AG09319 (cell line): ENCODE measurements at regions not wholly inside any gene's neighbourhood (a gene's known extent, or its start where the extent isn't known, plus 50 kb on each side); places are given as distances from the start of the nearest gene placed in this dataset.
A peak's percentile ranks its signal among the peaks of the same experiment; 100 is the strongest.

Source experiments
- DNase-seq: peaks from one replicate; pipeline ENCODE4 v3.0.0-alpha.2; 2010; ENCODE audit warnings: low read depth; ENCODE audit errors: extremely low read depth
- CTCF ChIP-seq: IDR thresholded peaks from 2 replicates; pipeline ENCODE4 v1.5.1; 2011; ENCODE audit warnings: low read depth, mild to moderate bottlenecking, inconsistent platforms, low read length, moderate library complexity

GRCh38 chr6:113539202-113539601, 317.9 kb upstream of the MARCKS start:
- no peak for DNase-seq
- TF ChIP-seq CTCF: no peak

DNA sequence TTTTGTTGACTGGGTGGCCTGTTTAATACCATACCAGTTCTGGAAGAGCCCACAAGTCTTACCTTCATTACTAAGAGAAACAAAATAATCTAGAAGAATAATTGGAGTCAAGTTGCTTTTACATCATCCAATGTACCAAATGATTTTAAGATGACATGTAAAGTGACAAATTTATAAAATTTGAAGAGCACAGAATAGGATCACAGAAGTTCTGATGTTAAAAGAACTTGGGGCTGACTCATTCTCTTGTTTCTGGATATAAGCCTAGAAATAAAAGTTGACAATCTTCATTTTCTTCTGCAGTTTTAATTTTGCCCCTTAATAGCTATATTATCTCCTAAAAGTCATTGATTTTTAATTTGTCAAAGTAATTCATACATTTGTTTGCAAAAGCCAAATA, 317.5 kb upstream of the MARCKS start:
- TF ChIP-seq CTCF: no peak
- DNase-seq: no peak

DNA sequence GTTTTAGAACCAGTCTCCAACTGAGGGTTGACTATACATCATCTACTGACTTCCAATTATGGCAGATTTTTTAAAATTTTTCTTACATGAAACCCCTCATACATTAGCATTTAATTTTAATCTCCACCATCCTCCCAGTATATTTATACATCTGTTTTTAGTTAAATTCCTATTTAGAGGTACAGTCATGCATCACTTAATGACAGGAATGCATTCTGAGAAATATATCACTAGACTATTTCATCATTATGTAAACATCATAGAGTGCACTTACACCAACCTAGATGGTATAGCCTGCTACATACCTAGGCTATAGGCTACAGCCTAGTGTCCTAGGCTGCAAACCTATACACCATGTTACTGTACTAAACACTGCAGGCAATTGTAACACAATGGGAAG, 316.7 kb upstream of the MARCKS start:
- TF ChIP-seq CTCF: no peak
- DNase-seq: no peak

DNA sequence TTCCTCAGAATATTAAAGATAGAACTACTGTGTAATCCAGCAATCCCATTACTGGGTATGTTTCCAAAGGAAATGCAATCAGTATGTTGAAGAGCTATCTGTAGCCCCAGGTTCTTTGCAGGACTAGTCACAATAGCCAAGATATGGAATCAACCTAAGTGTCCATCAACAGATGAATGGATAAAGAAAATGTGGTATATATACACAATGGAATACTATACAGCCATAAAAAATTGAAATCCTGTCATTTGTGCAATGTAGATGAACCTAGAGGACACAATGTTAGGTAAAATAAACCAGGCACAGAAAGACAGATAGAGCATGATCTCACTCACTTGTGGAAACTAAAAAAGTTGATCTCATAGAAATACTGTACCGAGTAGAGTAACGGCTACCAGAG, 306.0 kb upstream of the MARCKS start:
- TF ChIP-seq CTCF: no peak
- DNase-seq: no peak

DNA sequence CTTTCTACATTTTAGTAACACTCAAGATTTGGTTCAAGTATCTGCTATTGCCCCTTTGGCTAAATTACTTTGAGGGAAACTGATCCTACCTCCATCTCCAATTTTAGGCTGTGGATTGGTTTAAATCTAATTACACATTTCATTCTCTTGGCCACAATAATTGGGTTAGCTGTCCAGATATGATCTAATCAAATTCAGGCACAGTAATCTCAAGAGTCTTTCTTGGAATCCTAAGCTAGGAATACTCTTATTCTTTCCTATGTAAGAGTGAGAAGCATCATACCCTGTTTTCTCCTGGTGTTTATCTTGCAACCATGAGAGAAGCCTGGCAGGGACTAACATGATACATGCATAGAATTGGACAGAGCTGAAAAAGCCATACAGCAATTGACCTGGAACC, 300.4 kb upstream of the MARCKS start:
- no peak for DNase-seq
- no peak for TF ChIP-seq CTCF

DNA sequence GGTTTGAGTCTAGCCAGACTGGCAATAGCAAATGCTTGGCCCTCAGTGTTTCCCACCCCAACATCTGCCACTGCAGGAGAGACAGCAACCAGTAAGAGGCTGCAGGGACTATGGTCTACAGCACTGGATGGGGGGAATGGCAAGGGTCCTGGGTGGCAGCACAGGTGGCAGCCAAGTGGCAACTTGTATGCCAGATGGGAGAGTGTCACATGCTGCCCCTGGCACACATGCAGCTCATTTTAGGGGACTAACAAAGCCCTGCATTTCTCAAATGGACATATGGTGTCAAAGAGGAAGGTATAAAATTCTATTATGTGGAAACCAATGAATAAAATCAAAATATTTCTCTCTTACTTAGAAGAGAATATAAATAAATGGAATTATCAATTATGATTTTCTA, 298.7 kb upstream of the MARCKS start:
- no peak for DNase-seq
- TF ChIP-seq CTCF: no peak

DNA sequence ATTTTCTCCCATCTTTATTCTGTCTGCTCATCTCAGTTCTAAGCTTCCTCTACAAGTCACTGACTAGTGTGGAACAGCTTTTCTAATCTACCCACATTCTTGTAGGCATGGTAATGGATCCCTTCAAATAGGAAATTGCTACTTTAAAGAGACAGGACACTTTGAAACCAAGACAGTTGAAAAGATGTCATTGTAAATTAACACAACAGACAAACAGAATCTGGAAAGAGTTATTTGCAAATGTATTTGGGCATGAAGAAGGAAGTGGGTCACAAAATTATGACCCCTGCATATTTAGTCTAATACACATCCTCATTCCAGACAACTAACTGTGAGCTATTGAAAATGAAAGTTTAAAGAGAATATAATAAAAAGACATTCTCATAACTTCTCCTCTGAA, 298.2 kb upstream of the MARCKS start:
- DNase-seq: peak; percentile 22
- TF ChIP-seq CTCF: no peak
